ENCODE measurements at regions not wholly inside any gene's neighbourhood (a gene's known extent, or its start where the extent isn't known, plus 50 kb on each side); places are given as distances from the start of the nearest gene placed in this dataset.

DNA sequence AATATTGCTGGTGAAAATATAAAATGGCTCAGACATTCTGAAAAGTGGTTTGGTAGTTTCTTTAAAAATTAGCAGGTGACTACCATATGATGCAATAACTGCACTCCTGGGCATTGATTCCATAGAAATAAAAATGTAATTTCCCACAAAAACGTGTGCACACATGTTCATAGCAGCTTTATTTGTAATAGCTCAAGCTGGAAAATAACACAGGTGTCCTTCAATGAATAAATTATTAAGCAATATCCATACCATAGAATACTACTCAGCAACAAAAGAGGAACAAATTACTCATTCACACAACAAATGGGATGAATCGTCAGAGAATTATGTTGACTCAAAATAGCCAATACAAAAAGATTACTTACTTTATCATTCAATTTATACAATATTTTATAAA lies 893.7 kb upstream of the SLIT2 start (continued):
- TF ChIP-seq, protein P1, sequence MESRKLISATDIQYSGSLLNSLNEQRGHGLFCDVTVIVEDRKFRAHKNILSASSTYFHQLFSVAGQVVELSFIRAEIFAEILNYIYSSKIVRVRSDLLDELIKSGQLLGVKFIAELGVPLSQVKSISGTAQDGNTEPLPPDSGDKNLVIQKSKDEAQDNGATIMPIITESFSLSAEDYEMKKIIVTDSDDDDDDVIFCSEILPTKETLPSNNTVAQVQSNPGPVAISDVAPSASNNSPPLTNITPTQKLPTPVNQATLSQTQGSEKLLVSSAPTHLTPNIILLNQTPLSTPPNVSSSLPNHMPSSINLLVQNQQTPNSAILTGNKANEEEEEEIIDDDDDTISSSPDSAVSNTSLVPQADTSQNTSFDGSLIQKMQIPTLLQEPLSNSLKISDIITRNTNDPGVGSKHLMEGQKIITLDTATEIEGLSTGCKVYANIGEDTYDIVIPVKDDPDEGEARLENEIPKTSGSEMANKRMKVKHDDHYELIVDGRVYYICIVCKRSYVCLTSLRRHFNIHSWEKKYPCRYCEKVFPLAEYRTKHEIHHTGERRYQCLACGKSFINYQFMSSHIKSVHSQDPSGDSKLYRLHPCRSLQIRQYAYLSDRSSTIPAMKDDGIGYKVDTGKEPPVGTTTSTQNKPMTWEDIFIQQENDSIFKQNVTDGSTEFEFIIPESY (IDR thresholded peaks at IDR 0.05; ENCODE audit: borderline replicate concordance, low read depth), result no peak
- TF ChIP-seq NFIC (IDR thresholded peaks at IDR 0.05; ENCODE audit: borderline replicate concordance) (no peak), SMC3 (IDR thresholded peaks at IDR 0.05; ENCODE audit: low read depth, low read length) (no peak), ELF1 (IDR thresholded peaks at IDR 0.05) (no peak), EP300 (IDR thresholded peaks at IDR 0.05; ENCODE audit: borderline replicate concordance in 1 of 2, low read depth in 1 of 2, low read length in 1 of 2) (no peak), SIN3A (IDR thresholded peaks at IDR 0.05; ENCODE audit: borderline replicate concordance, low read depth, low read length) (no peak), TAF1 (IDR thresholded peaks at IDR 0.05; ENCODE audit: borderline replicate concordance, low read depth, low read length) (no peak), CTCF (IDR thresholded peaks at IDR 0.05) (no peak), POLR2AphosphoS5 (IDR thresholded peaks at IDR 0.05; ENCODE audit: low read depth, low read length) (no peak), REST (IDR thresholded peaks at IDR 0.05; ENCODE audit: low read depth, low read length) (no peak)
- TF ChIP-seq, protein P2, sequence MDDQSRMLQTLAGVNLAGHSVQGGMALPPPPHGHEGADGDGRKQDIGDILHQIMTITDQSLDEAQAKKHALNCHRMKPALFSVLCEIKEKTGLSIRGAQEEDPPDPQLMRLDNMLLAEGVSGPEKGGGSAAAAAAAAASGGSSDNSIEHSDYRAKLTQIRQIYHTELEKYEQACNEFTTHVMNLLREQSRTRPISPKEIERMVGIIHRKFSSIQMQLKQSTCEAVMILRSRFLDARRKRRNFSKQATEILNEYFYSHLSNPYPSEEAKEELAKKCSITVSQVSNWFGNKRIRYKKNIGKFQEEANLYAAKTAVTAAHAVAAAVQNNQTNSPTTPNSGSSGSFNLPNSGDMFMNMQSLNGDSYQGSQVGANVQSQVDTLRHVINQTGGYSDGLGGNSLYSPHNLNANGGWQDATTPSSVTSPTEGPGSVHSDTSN (IDR thresholded peaks at IDR 0.05), result no peak

DNA sequence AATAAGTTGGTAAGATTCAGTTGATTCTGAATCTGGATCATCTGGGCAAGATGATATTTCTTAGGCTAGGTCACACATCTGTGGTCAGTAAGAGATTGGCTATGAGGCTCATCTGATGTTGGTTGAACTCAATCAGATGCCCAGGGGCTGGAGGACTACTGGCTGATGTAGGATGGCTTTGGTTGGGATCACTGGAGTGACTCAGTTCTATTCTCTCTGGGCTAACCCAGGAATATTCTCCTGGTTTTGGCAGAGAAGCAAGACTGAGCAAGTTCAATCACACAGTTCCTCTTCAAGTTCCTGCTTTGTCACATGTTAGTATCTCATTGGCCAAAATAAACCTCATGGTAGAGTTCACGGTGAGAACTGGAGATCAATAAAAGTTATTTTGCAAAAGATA lies 902.3 kb upstream of the SLIT2 start:
- no peaks in the 10 kb centered on the region for H4K20me1 ChIP-seq (ENCODE audit: insufficient read depth)
- H3K9me2 ChIP-seq, result no peaks in the 10 kb centered on the region
- no peak overlapping the region for H3K4me2 ChIP-seq
- ChIA-PET CTCF (no interaction called here), POLR2A (no interaction called here)
- no peak overlapping the region for H3K27ac ChIP-seq (ENCODE audit: low read depth in 2 of 2, low read length in 1 of 2)
- no peaks in the 10 kb centered on the region for H3K79me2 ChIP-seq (ENCODE audit: insufficient read depth)
- no peak overlapping the region for H2AFZ ChIP-seq (ENCODE audit: low read depth)
- H3K4me3 ChIP-seq (ENCODE audit: low read depth in 2 of 2, low read length in 1 of 2), result no peak overlapping the region
- no peaks in the 10 kb centered on the region; a peak in 1 of 4 replicates for H3K4me1 ChIP-seq (ENCODE audit: control insufficient read depth in 1 of 2, insufficient read depth in 2 of 2, low read depth in 1 of 2, low read length in 1 of 2)
- H3F3A ChIP-seq (replicated peaks; ENCODE audit: insufficient read depth), result no peaks in the 10 kb centered on the region
- no peaks in the 10 kb centered on the region; the same call in 1 of the 2 replicates for H3K9me3 ChIP-seq
- no peaks in the 10 kb centered on the region for H3K36me3 ChIP-seq (replicated peaks in 1 of 2; ENCODE audit: control insufficient read depth in 1 of 2, insufficient read depth in 2 of 2, low read length in 1 of 2)
- DNase-seq, result no peak
- WGBS (ENCODE audit: low lambda C conversion rate), result 75% methylated on average over 1 of the region's 1 CpG
- H3K27me3 ChIP-seq (ENCODE audit: insufficient read depth), result no peaks in the 10 kb centered on the region
- no peak overlapping the region for H3K9ac ChIP-seq
- no peak for TF ChIP-seq RCOR1 (IDR thresholded peaks at IDR 0.05; ENCODE audit: low read length)
- TF ChIP-seq FOXJ3 (CRISPR knock-in tag; IDR thresholded peaks at IDR 0.05), result no peak
- no peak for TF ChIP-seq RAD21 (IDR thresholded peaks at IDR 0.05; ENCODE audit: low read length)
- TF ChIP-seq NRF1 (IDR thresholded peaks at IDR 0.05; ENCODE audit: low read depth, low read length), result no peak
- TF ChIP-seq GABPA (IDR thresholded peaks at IDR 0.05; ENCODE audit: low read depth), result no peak
- no peak for TF ChIP-seq RXRA (IDR thresholded peaks at IDR 0.05; ENCODE audit: borderline replicate concordance, low read depth)
- TF ChIP-seq USF2 (IDR thresholded peaks at IDR 0.05; ENCODE audit: borderline replicate concordance, low read depth, low read length), result no peak

Measured in SK-N-SH (cell line).